Fibroblast of lung (primary cell): ENCODE measurements at regions not wholly inside any gene's neighbourhood (a gene's known extent, or its start where the extent isn't known, plus 50 kb on each side); places are given as distances from the start of the nearest gene placed in this dataset.

Source experiments
- DNase-seq, 2 donors: peaks; one replicate each; pipeline versions ENCODE4 v3.0.0 to v3.0.0-alpha.2; 2010; ENCODE audit warnings: low read depth in 2 of 2
- H2AFZ ChIP-seq: 2 replicates; pipeline ENCODE4 v1.5.1; 2012; ENCODE audit warnings: low read length, control low read depth, inconsistent platforms
- H3K27ac ChIP-seq: 2 replicates; pipeline ENCODE4 v1.5.1; 2011; ENCODE audit warnings: low read length, control low read depth; ENCODE audit not compliant: insufficient read depth
- H3K27me3 ChIP-seq: 2 replicates; pipeline ENCODE4 v1.5.1; 2011; ENCODE audit warnings: mild to moderate bottlenecking, low read length; ENCODE audit not compliant: control insufficient read depth, insufficient read depth
- H3K36me3 ChIP-seq: 2 replicates; pipeline ENCODE4 v1.5.1; 2011; ENCODE audit warnings: low read length; ENCODE audit not compliant: control insufficient read depth, insufficient read depth
- H3K4me1 ChIP-seq: 2 replicates; pipeline ENCODE4 v1.5.1; 2011; ENCODE audit warnings: low read length; ENCODE audit not compliant: control insufficient read depth, insufficient read depth; ENCODE audit errors: extremely low read depth
- H3K4me2 ChIP-seq: 2 replicates; pipeline ENCODE4 v1.5.1; 2011; ENCODE audit warnings: low read length, control low read depth; ENCODE audit not compliant: insufficient read depth; ENCODE audit errors: extremely low read depth
- H3K4me3 ChIP-seq, 4 experiments: fragments of 200-600 bp in 1 of 4; sonication (generic) in 1 of 4; replicated peaks in 1 of 4; 2 replicates each; pipeline ENCODE4 v1.5.1; 2011 to 2016; ENCODE audit warnings: low read length in 4 of 4, low read depth in 3 of 4, mild to moderate bottlenecking in 3 of 4, control low read depth in 2 of 4, inconsistent platforms in 1 of 4, mixed read lengths in 1 of 4; ENCODE audit not compliant: insufficient read depth in 1 of 4; ENCODE audit errors: control extremely low read depth in 1 of 4
- H3K79me2 ChIP-seq: 2 replicates; pipeline ENCODE4 v1.5.1; 2012; ENCODE audit warnings: mild to moderate bottlenecking, low read length, inconsistent platforms; ENCODE audit not compliant: control insufficient read depth, insufficient read depth
- H3K9ac ChIP-seq: 2 replicates; pipeline ENCODE4 v1.5.1; 2011; ENCODE audit warnings: mild to moderate bottlenecking, low read length, control low read depth; ENCODE audit not compliant: insufficient read depth
- H3K9me3 ChIP-seq: 2 replicates; pipeline ENCODE4 v1.5.1; 2012; ENCODE audit warnings: low read depth, low read length; ENCODE audit not compliant: control insufficient read depth, insufficient read depth
- H4K20me1 ChIP-seq: 2 replicates; pipeline ENCODE4 v1.5.1; 2011; ENCODE audit warnings: low read length; ENCODE audit not compliant: control insufficient read depth, insufficient read depth; ENCODE audit errors: extremely low read depth
- CTCF ChIP-seq, 2 donors: IDR thresholded peaks in 1 of 2; conservative IDR thresholded peaks in 1 of 2; 1 replicate in 1 of 2; 2 replicates in 1 of 2; pipeline ENCODE4 v1.5.1; 2011 to 2012; ENCODE audit warnings: low read length in 2 of 2, control low read depth in 1 of 2, inconsistent platforms in 1 of 2, low read depth in 1 of 2, mild to moderate bottlenecking in 1 of 2
- EZH2 ChIP-seq: IDR thresholded peaks from 2 replicates; pipeline ENCODE4 v1.5.1; 2012; ENCODE audit warnings: low read length, control low read depth, mild to moderate bottlenecking; ENCODE audit errors: missing control alignments

- no peaks in the 10 kb centered on the region for H3K9me3 ChIP-seq
- no peaks in the 10 kb centered on the region for H3K36me3 ChIP-seq
- H4K20me1 ChIP-seq = no peaks in the 10 kb centered on the region
- H3K4me1 ChIP-seq = no peaks in the 10 kb centered on the region
- H2AFZ ChIP-seq = no peak overlapping the region
- H3K4me2 ChIP-seq = no peak overlapping the region
- H3K27me3 ChIP-seq = no peaks in the 10 kb centered on the region
- H3K79me2 ChIP-seq = no peaks in the 10 kb centered on the region
- H3K9ac ChIP-seq = no peak overlapping the region
- no peak overlapping the region for H3K4me3 ChIP-seq
- DNase-seq = no peak
- no peak for TF ChIP-seq CTCF (conservative IDR thresholded peaks at IDR 0.05 in 1 of 2, IDR thresholded peaks at IDR 0.05 in 1 of 2; ENCODE audit: low read depth in 1 of 2, low read length in 2 of 2)
- TF ChIP-seq EZH2 = no peak
- no peak overlapping the region for H3K27ac ChIP-seq
Observed at GRCh38 chr6:66054967-66055366, 347.9 kb upstream of the EYS start.

- Histone ChIP-seq H3K36me3 (no peaks in the 10 kb centered on the region), H4K20me1 (no peaks in the 10 kb centered on the region), H3K79me2 (no peaks in the 10 kb centered on the region), H3K4me2 (no peak overlapping the region), H3K9ac (no peak overlapping the region), H3K4me1 (no peaks in the 10 kb centered on the region), H2AFZ (no peak overlapping the region), H3K9me3 (no peaks in the 10 kb centered on the region), H3K27ac (no peak overlapping the region), H3K27me3 (no peaks in the 10 kb centered on the region), H3K4me3 (no peak overlapping the region)
- no peak for TF ChIP-seq CTCF (conservative IDR thresholded peaks at IDR 0.05 in 1 of 2, IDR thresholded peaks at IDR 0.05 in 1 of 2; ENCODE audit: low read depth in 1 of 2, low read length in 2 of 2)
- TF ChIP-seq EZH2 = no peak
- no peak for DNase-seq
Observed at GRCh38 chr6:66051812-66052211, 344.8 kb upstream of the EYS start.

- DNase-seq = no peak
- Histone ChIP-seq H3K27me3 (no peaks in the 10 kb centered on the region), H3K27ac (no peak overlapping the region), H3K9ac (no peak overlapping the region), H4K20me1 (no peaks in the 10 kb centered on the region), H3K36me3 (no peaks in the 10 kb centered on the region), H3K4me1 (no peaks in the 10 kb centered on the region), H2AFZ (no peak overlapping the region), H3K4me2 (no peak overlapping the region), H3K9me3 (no peaks in the 10 kb centered on the region), H3K4me3 (no peak overlapping the region), H3K79me2 (no peaks in the 10 kb centered on the region)
- TF ChIP-seq CTCF (conservative IDR thresholded peaks at IDR 0.05 in 1 of 2, IDR thresholded peaks at IDR 0.05 in 1 of 2; ENCODE audit: low read depth in 1 of 2, low read length in 2 of 2) (no peak), EZH2 (no peak)
Observed at GRCh38 chr6:66048684-66049474, 341.9 kb upstream of the EYS start.
